H9 (cell line): ENCODE measurements at regions not wholly inside any gene's neighbourhood (a gene's known extent, or its start where the extent isn't known, plus 50 kb on each side); places are given as distances from the start of the nearest gene placed in this dataset.

Source experiments
- DNase-seq: peaks from one replicate; pipeline ENCODE4 v3.0.0-alpha.2; 2017
- H2AFZ ChIP-seq: one replicate; pipeline ENCODE4 v1.6.1; 2013; ENCODE audit warnings: mild to moderate bottlenecking, low read length, control low read depth, moderate library complexity
- H2AK5ac ChIP-seq: 2 replicates; pipeline ENCODE4 v1.6.1; 2013; ENCODE audit warnings: low read length, control low read depth, mixed read lengths; ENCODE audit not compliant: insufficient read length
- H2BK120ac ChIP-seq: one replicate; pipeline ENCODE4 v1.6.1; 2013; ENCODE audit warnings: low read depth, mild to moderate bottlenecking, low read length, control low read depth, inconsistent platforms; ENCODE audit not compliant: poor library complexity, severe bottlenecking
- H2BK12ac ChIP-seq: 2 replicates; pipeline ENCODE4 v1.6.1; 2013; ENCODE audit warnings: low read length, control low read depth, mixed read lengths, low read depth; ENCODE audit not compliant: insufficient read length
- H2BK15ac ChIP-seq: 2 replicates; pipeline ENCODE4 v1.6.1; 2013; ENCODE audit warnings: low read depth, low read length, control low read depth
- H2BK20ac ChIP-seq: one replicate; pipeline ENCODE4 v1.6.1; 2013; ENCODE audit warnings: low read depth, mild to moderate bottlenecking, low read length, control low read depth, inconsistent platforms; ENCODE audit not compliant: poor library complexity, severe bottlenecking
- H2BK5ac ChIP-seq: 2 replicates; pipeline ENCODE4 v1.6.1; 2013; ENCODE audit warnings: low read length, control low read depth, mixed read lengths; ENCODE audit not compliant: insufficient read length
- H3K14ac ChIP-seq: 2 replicates; pipeline ENCODE4 v1.6.1; 2013; ENCODE audit warnings: low read length, control low read depth; ENCODE audit not compliant: insufficient read depth
- H3K18ac ChIP-seq: 2 replicates; pipeline ENCODE4 v1.6.1; 2013; ENCODE audit warnings: low read depth, mild to moderate bottlenecking, mixed read lengths, low read length, control low read depth; ENCODE audit not compliant: insufficient read length
- H3K23ac ChIP-seq: 2 replicates; pipeline ENCODE4 v1.6.1; 2013; ENCODE audit warnings: low read length, control low read depth, mixed read lengths, low read depth; ENCODE audit not compliant: insufficient read length
- H3K23me2 ChIP-seq: 2 replicates; pipeline ENCODE4 v1.6.1; 2013; ENCODE audit warnings: low read depth, mild to moderate bottlenecking, mixed read lengths, low read length, control low read depth; ENCODE audit not compliant: insufficient read length, poor library complexity, severe bottlenecking
- H3K27ac ChIP-seq: 2 replicates; pipeline ENCODE4 v1.5.1; 2013; ENCODE audit warnings: low read length, control low read depth, mixed read lengths, low read depth; ENCODE audit not compliant: insufficient read length
- H3K27me3 ChIP-seq: 2 replicates; pipeline ENCODE4 v1.6.1; 2013; ENCODE audit warnings: low read length, control low read depth, inconsistent platforms; ENCODE audit not compliant: insufficient read depth
- H3K4ac ChIP-seq: 2 replicates; pipeline ENCODE4 v1.6.1; 2013; ENCODE audit warnings: low read depth, mild to moderate bottlenecking, control low read depth, inconsistent platforms, low read length, moderate library complexity
- H3K4me1 ChIP-seq: 2 replicates; pipeline ENCODE4 v1.6.1; 2013; ENCODE audit warnings: low read length, control low read depth, inconsistent platforms; ENCODE audit not compliant: insufficient read depth
- H3K4me2 ChIP-seq: 2 replicates; pipeline ENCODE4 v1.6.1; 2013; ENCODE audit warnings: low read length, control low read depth, mixed read lengths; ENCODE audit not compliant: insufficient read length, insufficient read depth
- H3K56ac ChIP-seq: 2 replicates; pipeline ENCODE4 v1.6.1; 2013; ENCODE audit warnings: low read depth, mild to moderate bottlenecking, mixed read lengths, low read length, control low read depth; ENCODE audit not compliant: insufficient read length
- H3K79me1 ChIP-seq: 2 replicates; pipeline ENCODE4 v1.6.1; 2013; ENCODE audit warnings: low read depth, mild to moderate bottlenecking, moderate library complexity, low read length, control low read depth, inconsistent platforms; ENCODE audit not compliant: insufficient read depth, poor library complexity, severe bottlenecking
- H3K79me2 ChIP-seq: 2 replicates; pipeline ENCODE4 v1.6.1; 2013; ENCODE audit warnings: low read length, control low read depth, inconsistent platforms; ENCODE audit not compliant: insufficient read depth
- H3K9ac ChIP-seq: 2 replicates; pipeline ENCODE4 v1.6.1; 2013; ENCODE audit warnings: low read length, control low read depth, mixed read lengths; ENCODE audit not compliant: insufficient read length; ENCODE audit errors: extremely low read depth
- H3K9me3 ChIP-seq: one replicate; pipeline ENCODE4 v1.6.1; 2013; ENCODE audit warnings: low read depth, low read length, inconsistent platforms; ENCODE audit not compliant: control insufficient read depth
- H3T11ph ChIP-seq: one replicate; pipeline ENCODE4 v1.6.1; 2013; ENCODE audit warnings: mild to moderate bottlenecking, low read length, control low read depth, inconsistent platforms
- H4K20me1 ChIP-seq: one replicate; pipeline ENCODE4 v1.6.1; 2013; ENCODE audit not compliant: control insufficient read depth, insufficient read length, insufficient read depth
- H4K5ac ChIP-seq: 2 replicates; pipeline ENCODE4 v1.6.1; 2013; ENCODE audit warnings: low read depth, mild to moderate bottlenecking, mixed read lengths, low read length, control low read depth; ENCODE audit not compliant: insufficient read length
- H4K8ac ChIP-seq: replicated peaks from 2 replicates; pipeline ENCODE4 v1.6.1; 2013; ENCODE audit warnings: low read length, control low read depth, mixed read lengths, low read depth; ENCODE audit not compliant: insufficient read length
- H4K91ac ChIP-seq: 2 replicates; pipeline ENCODE4 v1.6.1; 2013; ENCODE audit warnings: low read depth, mild to moderate bottlenecking, moderate library complexity, mixed read lengths, low read length, control low read depth; ENCODE audit not compliant: insufficient read length
- H3K27ac Mint-ChIP-seq, 3 experiments: 2 replicates in 2 of 3; 3 replicates in 1 of 3; pipeline ENCODE4 v1.8.0; 2020 to 2021; ENCODE audit warnings: mixed read lengths in 3 of 3, mild to moderate bottlenecking in 1 of 3, moderate library complexity in 1 of 3
- H3K27me3 Mint-ChIP-seq: 2 replicates; pipeline ENCODE4 v1.8.0; 2021; ENCODE audit warnings: low read depth, mild to moderate bottlenecking, moderate library complexity, mixed read lengths
- H3K36me3 Mint-ChIP-seq, 3 experiments: 2 replicates in 2 of 3; 3 replicates in 1 of 3; pipeline ENCODE4 v1.8.0; 2020 to 2021; ENCODE audit warnings: low read depth in 3 of 3, mixed read lengths in 3 of 3; ENCODE audit not compliant: insufficient read depth in 1 of 3
- H3K4me1 Mint-ChIP-seq, 2 experiments: 2 replicates each; pipeline ENCODE4 v1.8.0; 2020; ENCODE audit warnings: mixed read lengths in 2 of 2
- H3K4me3 Mint-ChIP-seq, 2 experiments: 2 replicates in 1 of 2; 3 replicates in 1 of 2; pipeline ENCODE4 v1.8.0; 2020 to 2021; ENCODE audit warnings: mild to moderate bottlenecking in 2 of 2, mixed read lengths in 2 of 2, moderate library complexity in 1 of 2
- H3K9me3 Mint-ChIP-seq, 2 experiments: 2 replicates in 1 of 2; 3 replicates in 1 of 2; pipeline ENCODE4 v1.8.0; 2020; ENCODE audit warnings: mild to moderate bottlenecking in 2 of 2, mixed read lengths in 2 of 2, moderate library complexity in 1 of 2
- WGBS: extraction: QIAGEN DNeasy Blood & Tissue Kit; methylation state at CpG from one replicate; pipeline ENCODE4 v1.1.7; 2013; ENCODE audit warnings: missing lambda C conversion rate, low lambda C conversion rate, mixed read lengths; ENCODE audit not compliant: insufficient read length; ENCODE audit errors: extremely low coverage; 5-methylcytosine and 5-hydroxymethylcytosine counted together
- TF ChIP-seq, protein P1 (sequence below): fragments of 200-600 bp; sonication (generic); conservative IDR thresholded peaks from 3 replicates; pipeline ENCODE4 v1.8.0; 2021; ENCODE audit warnings: antibody characterized with exemption, mild to moderate bottlenecking

DNA sequence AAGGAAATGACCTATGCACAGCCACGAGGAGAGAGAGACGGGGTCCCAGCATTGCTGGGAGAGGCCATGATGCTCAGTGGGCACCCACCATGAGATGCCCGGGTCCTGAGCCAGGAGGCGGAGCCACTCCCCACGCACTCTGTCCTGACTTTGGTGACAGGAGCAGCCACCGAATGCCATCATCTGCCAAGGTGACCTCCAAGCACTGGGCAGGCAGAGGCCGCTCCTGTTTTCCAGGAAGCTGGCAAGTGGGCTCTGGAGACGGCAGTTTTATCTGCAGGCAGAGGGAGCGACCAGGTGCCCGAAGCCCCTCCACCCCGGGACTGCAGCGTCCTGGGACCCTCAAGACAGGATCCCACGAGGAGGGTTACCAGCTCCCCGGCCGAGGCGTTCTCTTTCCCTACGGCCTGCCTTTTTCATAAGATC lies 453.9 kb downstream of the BRD1 start:
- no CpG with 5 or more reads among the region's 17 CpGs for WGBS
- H3K56ac ChIP-seq = no peak overlapping the region
- H3K4ac ChIP-seq = no peak overlapping the region
- H3K18ac ChIP-seq = no peak overlapping the region
- no peak overlapping the region for H2AFZ ChIP-seq
- no peak overlapping the region for H3K4me3 Mint-ChIP-seq
- no peaks in the 10 kb centered on the region for H3K79me1 ChIP-seq
- no peak overlapping the region for H3K23ac ChIP-seq
- H2AK5ac ChIP-seq = no peak overlapping the region
- no peak overlapping the region for H4K5ac ChIP-seq
- H3T11ph ChIP-seq = no peak overlapping the region
- no peak overlapping the region for H2BK120ac ChIP-seq
- no peak overlapping the region for H4K8ac ChIP-seq
- H3K4me1 Mint-ChIP-seq = peaks cover 13 to 15% of the 10 kb centered on the region in 2 experiments
- H3K14ac ChIP-seq = no peak overlapping the region
- H2BK20ac ChIP-seq = no peak overlapping the region
- H3K4me2 ChIP-seq = no peak overlapping the region
- peaks cover 3% of the 10 kb centered on the region for H3K23me2 ChIP-seq
- no peak overlapping the region for H2BK15ac ChIP-seq
- H3K9me3 ChIP-seq = no peaks in the 10 kb centered on the region
- DNase-seq = no peak
- no peaks in the 10 kb centered on the region for H4K20me1 ChIP-seq
- no peak overlapping the region for H3K9ac ChIP-seq
- H3K36me3 Mint-ChIP-seq = no peaks in the 10 kb centered on the region; a peak in 1 of 7 replicates
- no peak overlapping the region for H3K27ac Mint-ChIP-seq
- no peaks in the 10 kb centered on the region for H3K79me2 ChIP-seq
- H2BK12ac ChIP-seq = no peak overlapping the region
- no peak overlapping the region for H2BK5ac ChIP-seq
- TF ChIP-seq, protein P1, sequence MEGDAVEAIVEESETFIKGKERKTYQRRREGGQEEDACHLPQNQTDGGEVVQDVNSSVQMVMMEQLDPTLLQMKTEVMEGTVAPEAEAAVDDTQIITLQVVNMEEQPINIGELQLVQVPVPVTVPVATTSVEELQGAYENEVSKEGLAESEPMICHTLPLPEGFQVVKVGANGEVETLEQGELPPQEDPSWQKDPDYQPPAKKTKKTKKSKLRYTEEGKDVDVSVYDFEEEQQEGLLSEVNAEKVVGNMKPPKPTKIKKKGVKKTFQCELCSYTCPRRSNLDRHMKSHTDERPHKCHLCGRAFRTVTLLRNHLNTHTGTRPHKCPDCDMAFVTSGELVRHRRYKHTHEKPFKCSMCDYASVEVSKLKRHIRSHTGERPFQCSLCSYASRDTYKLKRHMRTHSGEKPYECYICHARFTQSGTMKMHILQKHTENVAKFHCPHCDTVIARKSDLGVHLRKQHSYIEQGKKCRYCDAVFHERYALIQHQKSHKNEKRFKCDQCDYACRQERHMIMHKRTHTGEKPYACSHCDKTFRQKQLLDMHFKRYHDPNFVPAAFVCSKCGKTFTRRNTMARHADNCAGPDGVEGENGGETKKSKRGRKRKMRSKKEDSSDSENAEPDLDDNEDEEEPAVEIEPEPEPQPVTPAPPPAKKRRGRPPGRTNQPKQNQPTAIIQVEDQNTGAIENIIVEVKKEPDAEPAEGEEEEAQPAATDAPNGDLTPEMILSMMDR = no peak
- H3K27me3 Mint-ChIP-seq = peaks cover 15% of the 10 kb centered on the region
- no peaks in the 10 kb centered on the region for H3K4me1 ChIP-seq
- no peak overlapping the region for H4K91ac ChIP-seq
- H3K27me3 ChIP-seq = no peaks in the 10 kb centered on the region
- no peaks in the 10 kb centered on the region for H3K9me3 Mint-ChIP-seq
- H3K27ac ChIP-seq = no peak overlapping the region
